H1 (cell line): ENCODE measurements at regions not wholly inside any gene's neighbourhood (a gene's known extent, or its start where the extent isn't known, plus 50 kb on each side); places are given as distances from the start of the nearest gene placed in this dataset.

ENCODE experiments used
- ASH2L ChIP-seq: fragments of 200-600, 300-600 bp; sonication (generic); IDR thresholded peaks from one replicate; pipeline ENCODE4 v1.7.1; 2017; ENCODE audit warnings: low read length
- ATF2 ChIP-seq: IDR thresholded peaks from 2 replicates; pipeline ENCODE4 v1.6.1; 2012; ENCODE audit warnings: low read length, inconsistent platforms
- ATF3 ChIP-seq: IDR thresholded peaks from 2 replicates; pipeline ENCODE4 v1.6.1; 2011; ENCODE audit warnings: low read depth, mild to moderate bottlenecking, low read length; ENCODE audit not compliant: insufficient read depth
- BRCA1 ChIP-seq: IDR thresholded peaks from 2 replicates; pipeline ENCODE4 v1.6.1; 2012; ENCODE audit warnings: low read depth, low read length, improper control_type of control experiment
- CEBPB ChIP-seq: IDR thresholded peaks from 2 replicates; pipeline ENCODE4 v1.6.1; 2012; ENCODE audit warnings: low read depth, low read length
- CTCF ChIP-seq, 3 experiments: IDR thresholded peaks; 1 replicate in 2 of 3; 2 replicates in 1 of 3; pipeline versions ENCODE4 v1.5.1 to v1.6.1; 2011; ENCODE audit warnings: low read length in 3 of 3, mild to moderate bottlenecking in 3 of 3, inconsistent platforms in 2 of 3, low read depth in 1 of 3, moderate library complexity in 1 of 3; ENCODE audit not compliant: insufficient read depth in 1 of 3; ENCODE audit errors: control extremely low read depth in 1 of 3
- EGR1 ChIP-seq: IDR thresholded peaks from 2 replicates; pipeline ENCODE4 v1.6.1; 2011; ENCODE audit warnings: low read depth, low read length, borderline replicate concordance
- PHF8 ChIP-seq: fragments of 200-600 bp; sonication (generic); conservative IDR thresholded peaks from 2 replicates; pipeline ENCODE4 v1.7.1; 2012; ENCODE audit warnings: low read depth, mild to moderate bottlenecking, inconsistent platforms, low read length, moderate library complexity
- POU5F1 ChIP-seq: IDR thresholded peaks from 2 replicates; pipeline ENCODE4 v1.6.1; 2011; ENCODE audit warnings: low read depth, mild to moderate bottlenecking, low read length, moderate library complexity
- RXRA ChIP-seq: IDR thresholded peaks from 2 replicates; pipeline ENCODE4 v1.6.1; 2011; ENCODE audit warnings: low read depth, mild to moderate bottlenecking, low read length, moderate library complexity; ENCODE audit not compliant: insufficient read depth

- TF ChIP-seq CTCF (IDR thresholded peaks at IDR 0.05; ENCODE audit: control extremely low read depth in 1 of 3, insufficient read depth in 1 of 3, low read depth in 1 of 3, low read length in 3 of 3) (no peak), BRCA1 (no peak), CEBPB (no peak), ATF3 (no peak), PHF8 (no peak), EGR1 (no peak), ASH2L (no peak), ATF2 (no peak), POU5F1 (no peak), RXRA (no peak)
Observed at GRCh38 chr21:27423906-27424595, 457.2 kb upstream of the ADAMTS5 start.
